Panc1 (cell line): ENCODE measurements at regions not wholly inside any gene's neighbourhood (a gene's known extent, or its start where the extent isn't known, plus 50 kb on each side); places are given as distances from the start of the nearest gene placed in this dataset.

Source experiments
- ATAC-seq: fragments of 200-7000 bp; cut with Tn5 transposase; 2 replicates; pipeline ENCODE4 v1.9.1; 2020; ENCODE audit warnings: mild to moderate bottlenecking, moderate library complexity
- BruUV-seq: library from RNA; stranded (reverse); fragments of 400-500 nt; replicated peaks from 2 replicates; lab custom pipeline; 2021; lab: Mats Ljungman, UMichigan
- CTCF ChIA-PET: fragments of 300-600 bp; sonication (Branson Sonifier 250); formaldehyde crosslinking; loops from one replicate; lab custom pipeline; 2022; ENCODE audit warnings: antibody characterized with exemption; lab: Charles Lee
- POLR2A ChIA-PET: fragments of 300-600 bp; sonication (Branson Sonifier 250); formaldehyde crosslinking; loops from one replicate; lab custom pipeline; 2022; ENCODE audit warnings: antibody characterized with exemption; lab: Charles Lee
- DNase-seq: peaks from one replicate; pipeline ENCODE4 v3.0.0-alpha.2; 2010; ENCODE audit warnings: low read depth, low spot score
- H3K27ac ChIP-seq: 2 replicates; pipeline ENCODE4 v1.5.1; 2011; ENCODE audit warnings: mild to moderate bottlenecking, low read length, inconsistent platforms
- H3K27me3 ChIP-seq: fragments of 200-500 bp; sonication (Bioruptor generic); 2 replicates; pipeline ENCODE4 v1.6.0; 2014; ENCODE audit warnings: low read length, inconsistent platforms; ENCODE audit not compliant: control insufficient read depth, insufficient read depth
- H3K36me3 ChIP-seq: fragments of 200-500 bp; sonication (Bioruptor generic); 2 replicates; pipeline ENCODE4 v1.5.1; 2014; ENCODE audit warnings: inconsistent platforms, mild to moderate bottlenecking, low read length, moderate library complexity; ENCODE audit not compliant: control insufficient read depth, insufficient read depth
- H3K4me1 ChIP-seq: 2 replicates; pipeline ENCODE4 v1.5.1; 2011; ENCODE audit warnings: inconsistent platforms, mild to moderate bottlenecking, low read length, moderate library complexity; ENCODE audit not compliant: control insufficient read depth, insufficient read depth
- H3K4me3 ChIP-seq, 2 experiments: 2 replicates each; pipeline ENCODE4 v1.5.1; 2011 to 2012; ENCODE audit warnings: low read depth in 2 of 2, low read length in 2 of 2, mild to moderate bottlenecking in 2 of 2, inconsistent platforms in 1 of 2, moderate library complexity in 1 of 2
- H3K9me3 ChIP-seq: fragments of 200-500 bp; sonication (Bioruptor generic); 2 replicates; pipeline ENCODE4 v1.5.1; 2014; ENCODE audit warnings: low read depth, mild to moderate bottlenecking, inconsistent platforms, low read length, moderate library complexity; ENCODE audit not compliant: control insufficient read depth, insufficient read depth
- CTCF ChIP-seq: fragments of 450-650 bp; IDR thresholded peaks from 2 replicates; pipeline ENCODE4 v1.5.1; 2017; ENCODE audit warnings: mild to moderate bottlenecking
- POLR2AphosphoS5 ChIP-seq: IDR thresholded peaks from 2 replicates; pipeline ENCODE4 v1.6.1; 2012; ENCODE audit warnings: mild to moderate bottlenecking, low read depth, low read length, moderate library complexity
- SIN3A ChIP-seq: IDR thresholded peaks from 2 replicates; pipeline ENCODE4 v1.6.1; 2012; ENCODE audit warnings: low read depth, mild to moderate bottlenecking, low read length, moderate library complexity, borderline replicate concordance; ENCODE audit not compliant: insufficient read depth
- TCF7L2 ChIP-seq: IDR thresholded peaks from 2 replicates; pipeline ENCODE4 v1.6.1; 2011; ENCODE audit warnings: mild to moderate bottlenecking, low read depth, low read length, inconsistent platforms
- in situ Hi-C: cut with HindIII; loops from 2 replicates; pipeline ENCODE4 v1.10.0; 2016; ENCODE audit warnings: low sequenced_read_pairs, low pct_unique_long_range_greater_than_20kb
- intact Hi-C: fragments of 100-400 bp; cut with micrococcal nuclease; formaldehyde crosslinking; loops from one replicate; pipeline ENCODE4 v1.10.0; 2022; ENCODE audit not compliant: unreplicated experiment
- TF ChIP-seq, protein P1 (sequence below), 2 experiments: IDR thresholded peaks; 2 replicates each; pipeline ENCODE4 v1.6.1; 2011 to 2012; ENCODE audit warnings: low read depth in 2 of 2, control low read depth in 1 of 2, low read length in 1 of 2, mild to moderate bottlenecking in 1 of 2, moderate library complexity in 1 of 2; ENCODE audit not compliant: insufficient read depth in 1 of 2

GRCh38 chr5:14953075-14953607 lies 81.6 kb upstream of the ANKH start:
- Histone ChIP-seq H3K9me3 (no peaks in the 10 kb centered on the region), H3K27ac (no peak overlapping the region), H3K27me3 (no peaks in the 10 kb centered on the region), H3K4me1 (no peaks in the 10 kb centered on the region), H3K36me3 (no peaks in the 10 kb centered on the region), H3K4me3 (no peak overlapping the region)
- no peak for TF ChIP-seq POLR2AphosphoS5
- no peak for TF ChIP-seq CTCF
- no peak for TF ChIP-seq TCF7L2
- TF ChIP-seq SIN3A = no peak
- TF ChIP-seq, protein P1, sequence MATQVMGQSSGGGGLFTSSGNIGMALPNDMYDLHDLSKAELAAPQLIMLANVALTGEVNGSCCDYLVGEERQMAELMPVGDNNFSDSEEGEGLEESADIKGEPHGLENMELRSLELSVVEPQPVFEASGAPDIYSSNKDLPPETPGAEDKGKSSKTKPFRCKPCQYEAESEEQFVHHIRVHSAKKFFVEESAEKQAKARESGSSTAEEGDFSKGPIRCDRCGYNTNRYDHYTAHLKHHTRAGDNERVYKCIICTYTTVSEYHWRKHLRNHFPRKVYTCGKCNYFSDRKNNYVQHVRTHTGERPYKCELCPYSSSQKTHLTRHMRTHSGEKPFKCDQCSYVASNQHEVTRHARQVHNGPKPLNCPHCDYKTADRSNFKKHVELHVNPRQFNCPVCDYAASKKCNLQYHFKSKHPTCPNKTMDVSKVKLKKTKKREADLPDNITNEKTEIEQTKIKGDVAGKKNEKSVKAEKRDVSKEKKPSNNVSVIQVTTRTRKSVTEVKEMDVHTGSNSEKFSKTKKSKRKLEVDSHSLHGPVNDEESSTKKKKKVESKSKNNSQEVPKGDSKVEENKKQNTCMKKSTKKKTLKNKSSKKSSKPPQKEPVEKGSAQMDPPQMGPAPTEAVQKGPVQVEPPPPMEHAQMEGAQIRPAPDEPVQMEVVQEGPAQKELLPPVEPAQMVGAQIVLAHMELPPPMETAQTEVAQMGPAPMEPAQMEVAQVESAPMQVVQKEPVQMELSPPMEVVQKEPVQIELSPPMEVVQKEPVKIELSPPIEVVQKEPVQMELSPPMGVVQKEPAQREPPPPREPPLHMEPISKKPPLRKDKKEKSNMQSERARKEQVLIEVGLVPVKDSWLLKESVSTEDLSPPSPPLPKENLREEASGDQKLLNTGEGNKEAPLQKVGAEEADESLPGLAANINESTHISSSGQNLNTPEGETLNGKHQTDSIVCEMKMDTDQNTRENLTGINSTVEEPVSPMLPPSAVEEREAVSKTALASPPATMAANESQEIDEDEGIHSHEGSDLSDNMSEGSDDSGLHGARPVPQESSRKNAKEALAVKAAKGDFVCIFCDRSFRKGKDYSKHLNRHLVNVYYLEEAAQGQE (IDR thresholded peaks at IDR 0.05; ENCODE audit: insufficient read depth in 1 of 2, low read depth in 2 of 2, low read length in 1 of 2) = no peak
- no peak for DNase-seq
- in situ Hi-C loops (no loop called here), intact Hi-C loops (no loop called here)
- no TSS peak for BruUV-seq
- ATAC-seq = no peak
- ChIA-PET CTCF (no interaction called here), POLR2A (no interaction called here)

DNA sequence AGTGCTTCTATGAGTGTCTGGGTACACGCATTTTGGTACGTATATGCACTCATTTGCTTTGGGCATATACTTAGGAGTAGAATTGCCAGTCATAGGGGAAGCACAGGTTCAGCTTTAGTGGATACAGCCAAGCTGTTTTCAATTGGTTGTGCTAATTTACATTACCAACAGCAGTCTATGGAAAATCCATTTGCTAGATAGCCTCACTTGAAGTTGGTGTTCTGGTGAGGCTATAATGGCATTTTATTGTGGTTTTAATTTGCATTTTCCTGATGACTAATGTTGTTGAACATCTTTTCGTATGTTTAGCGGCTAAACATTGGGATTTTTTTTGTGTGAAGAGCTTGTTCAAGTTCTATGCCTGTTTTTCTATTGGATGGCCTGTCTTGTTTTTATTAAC lies 76.8 kb upstream of the ANKH start:
- ATAC-seq (no peak), DNase-seq (no peak)
- intact Hi-C loops = no loop called here
- Histone ChIP-seq H3K36me3 (no peaks in the 10 kb centered on the region), H3K4me3 (no peak overlapping the region), H3K4me1 (no peaks in the 10 kb centered on the region), H3K27me3 (peaks cover 10% of the 10 kb centered on the region; the same call in 1 of the 2 replicates), H3K9me3 (no peaks in the 10 kb centered on the region), H3K27ac (no peak overlapping the region)
- BruUV-seq = no TSS peak
- TF ChIP-seq CTCF (no peak), POLR2AphosphoS5 (no peak), SIN3A (no peak), TCF7L2 (no peak)
- TF ChIP-seq, protein P1 (IDR thresholded peaks at IDR 0.05; ENCODE audit: insufficient read depth in 1 of 2, low read depth in 2 of 2, low read length in 1 of 2) = no peak
- CTCF ChIA-PET = no interaction called here
- POLR2A ChIA-PET = no interaction called here
- in situ Hi-C loops = no loop called here
